ENCODE measurements at regions not wholly inside any gene's neighbourhood (a gene's known extent, or its start where the extent isn't known, plus 50 kb on each side); places are given as distances from the start of the nearest gene placed in this dataset.

DNA sequence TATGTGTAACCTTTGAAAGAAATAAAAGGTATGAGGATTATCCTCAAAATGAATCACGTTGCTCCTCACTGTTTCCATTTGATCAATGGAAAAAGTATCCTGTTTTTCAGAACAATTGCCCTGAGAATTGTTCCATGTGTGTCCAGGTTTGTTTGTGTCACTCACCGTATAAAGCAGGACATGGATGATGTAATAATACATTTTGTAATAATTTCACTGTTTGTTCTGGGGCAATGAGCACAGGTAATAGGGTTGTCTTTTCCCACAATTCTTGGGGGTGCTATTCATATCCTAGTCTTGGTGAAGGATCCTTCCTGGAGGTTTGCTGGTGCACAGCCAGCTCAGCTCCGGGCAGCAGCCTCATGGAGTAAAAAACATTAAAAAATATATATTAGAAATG is 510.8 kb upstream of the MCTP2 start (continued):
- TF ChIP-seq KLF13 (tag; IDR thresholded peaks at IDR 0.05; ENCODE audit: borderline replicate concordance, low read depth) (no peak), RBM17 (IDR thresholded peaks at IDR 0.05; ENCODE audit: borderline replicate concordance, low read depth, low read length) (no peak), ZNF324 (CRISPR knock-in tag; IDR thresholded peaks at IDR 0.05) (no peak), SMARCB1 (IDR thresholded peaks at IDR 0.05; ENCODE audit: insufficient read length, low read depth) (no peak)

DNA sequence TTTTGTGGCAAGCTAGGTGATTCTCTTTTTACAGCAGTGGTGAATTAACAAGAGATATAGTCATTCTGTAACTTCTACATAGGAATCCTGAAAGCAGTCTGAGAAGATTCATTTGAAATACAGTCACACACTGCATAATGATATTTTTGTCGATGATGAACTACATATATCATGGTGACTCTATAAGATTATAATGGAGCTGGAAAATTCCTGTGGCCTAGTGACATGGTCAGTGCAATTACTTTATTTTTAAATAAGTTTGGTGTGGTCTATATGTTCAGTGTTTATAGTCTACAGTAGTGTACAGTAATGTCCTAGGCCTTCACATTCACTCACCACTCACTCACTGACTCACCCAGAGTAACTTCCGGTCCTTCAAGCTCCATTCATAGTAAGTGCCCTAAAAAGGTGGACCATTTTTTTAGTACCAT is 511.4 kb upstream of the MCTP2 start:
- H3K9me1 ChIP-seq (ENCODE audit: control insufficient read depth, insufficient read depth, low read length) = no peaks in the 10 kb centered on the region
- H3K9me3 ChIP-seq (replicated peaks; ENCODE audit: control insufficient read depth, insufficient read depth, low read depth, low read length) = no peaks in the 10 kb centered on the region
- intact Hi-C loops (cut with micrococcal nuclease) = no loop called here
- H3K79me2 ChIP-seq (ENCODE audit: control insufficient read depth, insufficient read depth, low read length) = no peaks in the 10 kb centered on the region
- H3K4me3 ChIP-seq = no peak overlapping the region
- H3K36me3 ChIP-seq (ENCODE audit: control insufficient read depth, insufficient read depth, low read length) = no peaks in the 10 kb centered on the region
- WGBS (ENCODE audit: insufficient coverage, low coverage, missing lambda C conversion rate) = 0% methylated on average over 2 of the region's 2 CpGs
- DNase-seq (ENCODE audit: extremely low read depth in 1 of 4, low spot score in 3 of 4) = no peak
- no peak overlapping the region for H3K4me2 ChIP-seq (ENCODE audit: insufficient read depth, low read length)
- no peaks in the 10 kb centered on the region for H4K20me1 ChIP-seq (replicated peaks; ENCODE audit: control insufficient read depth, insufficient read depth, low read length)
- ChIA-PET CTCF (ENCODE audit: low intra/inter-chr PET ratio) (no interaction called here), POLR2A (no interaction called here)
- in situ Hi-C loops (cut with MboI) = no loop called here
- H3K9ac ChIP-seq (ENCODE audit: insufficient read depth in 1 of 2, low read depth in 2 of 2, low read length in 2 of 2) = no peak overlapping the region
- ATAC-seq = no peak
- H3K4me1 ChIP-seq (replicated peaks in 1 of 2; ENCODE audit: control insufficient read depth in 2 of 2, insufficient read depth in 2 of 2, low read length in 2 of 2) = no peaks in the 10 kb centered on the region
- H3K27ac ChIP-seq (ENCODE audit: extremely low read depth, low read depth, low read length) = no peak overlapping the region
- no TSS peak for BruUV-seq (replicated peaks)
- no peak overlapping the region for H2AFZ ChIP-seq (ENCODE audit: low read depth, low read length)
- no peak for FAIRE-seq
- H3K27me3 ChIP-seq (ENCODE audit: control insufficient read depth in 2 of 2, insufficient read depth in 2 of 2, low read length in 2 of 2) = no peaks in the 10 kb centered on the region
- TF ChIP-seq, protein P1, sequence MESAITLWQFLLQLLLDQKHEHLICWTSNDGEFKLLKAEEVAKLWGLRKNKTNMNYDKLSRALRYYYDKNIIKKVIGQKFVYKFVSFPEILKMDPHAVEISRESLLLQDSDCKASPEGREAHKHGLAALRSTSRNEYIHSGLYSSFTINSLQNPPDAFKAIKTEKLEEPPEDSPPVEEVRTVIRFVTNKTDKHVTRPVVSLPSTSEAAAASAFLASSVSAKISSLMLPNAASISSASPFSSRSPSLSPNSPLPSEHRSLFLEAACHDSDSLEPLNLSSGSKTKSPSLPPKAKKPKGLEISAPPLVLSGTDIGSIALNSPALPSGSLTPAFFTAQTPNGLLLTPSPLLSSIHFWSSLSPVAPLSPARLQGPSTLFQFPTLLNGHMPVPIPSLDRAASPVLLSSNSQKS (CRISPR knock-in tag; IDR thresholded peaks at IDR 0.05) = no peak
- TF ChIP-seq STAT5A (IDR thresholded peaks at IDR 0.05; ENCODE audit: borderline replicate concordance, low read length) (no peak), ZNF408 (CRISPR knock-in tag; IDR thresholded peaks at IDR 0.05; ENCODE audit: low read depth) (no peak), ZNF445 (CRISPR knock-in tag; IDR thresholded peaks at IDR 0.05; ENCODE audit: low read depth) (no peak), MTA1 (IDR thresholded peaks at IDR 0.05; ENCODE audit: borderline replicate concordance) (no peak), NR2C2 (CRISPR knock-in tag; IDR thresholded peaks at IDR 0.05) (no peak), NR2C2 (tag; IDR thresholded peaks at IDR 0.05) (no peak), RAD51 (IDR thresholded peaks at IDR 0.05; ENCODE audit: borderline replicate concordance, low read depth) (no peak)
- TF ChIP-seq, protein P2, sequence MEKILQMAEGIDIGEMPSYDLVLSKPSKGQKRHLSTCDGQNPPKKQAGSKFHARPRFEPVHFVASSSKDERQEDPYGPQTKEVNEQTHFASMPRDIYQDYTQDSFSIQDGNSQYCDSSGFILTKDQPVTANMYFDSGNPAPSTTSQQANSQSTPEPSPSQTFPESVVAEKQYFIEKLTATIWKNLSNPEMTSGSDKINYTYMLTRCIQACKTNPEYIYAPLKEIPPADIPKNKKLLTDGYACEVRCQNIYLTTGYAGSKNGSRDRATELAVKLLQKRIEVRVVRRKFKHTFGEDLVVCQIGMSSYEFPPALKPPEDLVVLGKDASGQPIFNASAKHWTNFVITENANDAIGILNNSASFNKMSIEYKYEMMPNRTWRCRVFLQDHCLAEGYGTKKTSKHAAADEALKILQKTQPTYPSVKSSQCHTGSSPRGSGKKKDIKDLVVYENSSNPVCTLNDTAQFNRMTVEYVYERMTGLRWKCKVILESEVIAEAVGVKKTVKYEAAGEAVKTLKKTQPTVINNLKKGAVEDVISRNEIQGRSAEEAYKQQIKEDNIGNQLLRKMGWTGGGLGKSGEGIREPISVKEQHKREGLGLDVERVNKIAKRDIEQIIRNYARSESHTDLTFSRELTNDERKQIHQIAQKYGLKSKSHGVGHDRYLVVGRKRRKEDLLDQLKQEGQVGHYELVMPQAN (IDR thresholded peaks at IDR 0.05; ENCODE audit: borderline replicate concordance) = no peak
- TF ChIP-seq, protein P3, sequence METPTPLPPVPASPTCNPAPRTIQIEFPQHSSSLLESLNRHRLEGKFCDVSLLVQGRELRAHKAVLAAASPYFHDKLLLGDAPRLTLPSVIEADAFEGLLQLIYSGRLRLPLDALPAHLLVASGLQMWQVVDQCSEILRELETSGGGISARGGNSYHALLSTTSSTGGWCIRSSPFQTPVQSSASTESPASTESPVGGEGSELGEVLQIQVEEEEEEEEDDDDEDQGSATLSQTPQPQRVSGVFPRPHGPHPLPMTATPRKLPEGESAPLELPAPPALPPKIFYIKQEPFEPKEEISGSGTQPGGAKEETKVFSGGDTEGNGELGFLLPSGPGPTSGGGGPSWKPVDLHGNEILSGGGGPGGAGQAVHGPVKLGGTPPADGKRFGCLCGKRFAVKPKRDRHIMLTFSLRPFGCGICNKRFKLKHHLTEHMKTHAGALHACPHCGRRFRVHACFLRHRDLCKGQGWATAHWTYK (CRISPR knock-in tag; IDR thresholded peaks at IDR 0.05) = no peak
- TF ChIP-seq, protein P4, sequence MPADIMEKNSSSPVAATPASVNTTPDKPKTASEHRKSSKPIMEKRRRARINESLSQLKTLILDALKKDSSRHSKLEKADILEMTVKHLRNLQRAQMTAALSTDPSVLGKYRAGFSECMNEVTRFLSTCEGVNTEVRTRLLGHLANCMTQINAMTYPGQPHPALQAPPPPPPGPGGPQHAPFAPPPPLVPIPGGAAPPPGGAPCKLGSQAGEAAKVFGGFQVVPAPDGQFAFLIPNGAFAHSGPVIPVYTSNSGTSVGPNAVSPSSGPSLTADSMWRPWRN (IDR thresholded peaks at IDR 0.05; ENCODE audit: low read depth) = no peak
- TF ChIP-seq, protein P5, sequence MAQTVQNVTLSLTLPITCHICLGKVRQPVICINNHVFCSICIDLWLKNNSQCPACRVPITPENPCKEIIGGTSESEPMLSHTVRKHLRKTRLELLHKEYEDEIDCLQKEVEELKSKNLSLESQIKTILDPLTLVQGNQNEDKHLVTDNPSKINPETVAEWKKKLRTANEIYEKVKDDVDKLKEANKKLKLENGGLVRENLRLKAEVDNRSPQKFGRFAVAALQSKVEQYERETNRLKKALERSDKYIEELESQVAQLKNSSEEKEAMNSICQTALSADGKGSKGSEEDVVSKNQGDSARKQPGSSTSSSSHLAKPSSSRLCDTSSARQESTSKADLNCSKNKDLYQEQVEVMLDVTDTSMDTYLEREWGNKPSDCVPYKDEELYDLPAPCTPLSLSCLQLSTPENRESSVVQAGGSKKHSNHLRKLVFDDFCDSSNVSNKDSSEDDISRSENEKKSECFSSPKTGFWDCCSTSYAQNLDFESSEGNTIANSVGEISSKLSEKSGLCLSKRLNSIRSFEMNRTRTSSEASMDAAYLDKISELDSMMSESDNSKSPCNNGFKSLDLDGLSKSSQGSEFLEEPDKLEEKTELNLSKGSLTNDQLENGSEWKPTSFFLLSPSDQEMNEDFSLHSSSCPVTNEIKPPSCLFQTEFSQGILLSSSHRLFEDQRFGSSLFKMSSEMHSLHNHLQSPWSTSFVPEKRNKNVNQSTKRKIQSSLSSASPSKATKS (CRISPR knock-in tag; IDR thresholded peaks at IDR 0.05) = no peak

Data from K562 (cell line).